ENCODE measurements at regions not wholly inside any gene's neighbourhood (a gene's known extent, or its start where the extent isn't known, plus 50 kb on each side); places are given as distances from the start of the nearest gene placed in this dataset.

DNA sequence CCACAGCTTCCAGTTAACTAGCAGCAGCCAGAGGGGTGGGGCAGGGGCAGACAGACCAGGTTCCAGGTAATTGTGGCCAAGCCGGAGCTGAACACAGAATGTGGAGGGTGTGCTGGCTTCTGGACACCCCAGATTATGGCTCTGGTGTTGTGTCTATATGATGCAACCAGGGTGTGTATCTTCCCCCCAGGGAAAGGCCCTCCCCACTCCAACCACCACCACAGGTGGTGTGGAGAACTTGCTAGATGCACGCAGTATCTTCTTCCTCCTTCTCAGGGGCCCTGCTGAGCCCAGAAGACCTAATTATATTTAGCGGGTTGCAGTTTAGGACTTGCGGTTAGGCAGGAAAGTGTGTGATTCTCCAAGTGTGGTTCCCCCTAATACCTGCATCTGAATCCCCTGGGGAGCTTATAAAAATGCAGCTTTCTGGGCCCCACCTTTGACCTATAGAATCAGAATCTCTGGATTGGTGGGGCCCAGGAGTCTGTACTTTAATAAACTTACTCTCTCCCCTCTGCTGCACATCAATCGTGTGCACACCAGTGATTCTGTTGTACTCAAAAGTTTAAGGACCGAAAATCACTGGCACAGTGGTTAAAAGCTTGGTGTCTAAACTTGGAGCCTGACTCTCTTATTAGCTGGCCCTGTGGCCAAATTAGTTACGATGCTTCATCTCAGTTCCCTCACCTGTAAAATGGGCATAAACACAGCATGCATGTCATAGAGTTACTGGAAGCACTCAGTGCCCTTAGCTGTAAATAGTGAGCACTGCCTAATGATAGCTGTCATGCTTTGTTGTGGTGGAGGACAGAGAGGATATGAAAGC lies 379.1 kb upstream of the PROK2 start:
- Histone ChIP-seq H3K23me2 (ENCODE audit: low read depth, low read length) (no peaks in the 10 kb centered on the region), H2BK20ac (ENCODE audit: low read length) (no peak overlapping the region), H3K4me1 (replicated peaks in 1 of 4; ENCODE audit: control insufficient read depth in 3 of 4, insufficient read depth in 4 of 4, low read length in 3 of 4) (no peaks in the 10 kb centered on the region), H4K5ac (ENCODE audit: insufficient read length, low read depth, low read length) (no peak overlapping the region), H3K56ac (replicated peaks; ENCODE audit: insufficient read length, low read depth, low read length) (no peak overlapping the region), H4K20me1 (replicated peaks in 1 of 2; ENCODE audit: control insufficient read depth in 1 of 2, insufficient read depth in 2 of 2, low read length in 2 of 2) (no peaks in the 10 kb centered on the region), H3K27me3 (replicated peaks in 1 of 4; ENCODE audit: control insufficient read depth in 3 of 4, extremely low read depth in 1 of 4, insufficient read depth in 3 of 4, low read length in 3 of 4) (no peaks in the 10 kb centered on the region; a peak in 1 of 7 replicates), H3K4ac (replicated peaks; ENCODE audit: insufficient read length, low read depth, low read length) (no peak overlapping the region), H3K36me3 (ENCODE audit: control insufficient read depth in 2 of 4, insufficient read depth in 4 of 4, low read length in 3 of 4) (no peaks in the 10 kb centered on the region), H3K27ac (ENCODE audit: low read depth, low read length) (no peak overlapping the region), H2AK5ac (ENCODE audit: low read depth, low read length) (no peak overlapping the region), H4K91ac (replicated peaks; ENCODE audit: insufficient read length, low read length) (no peak overlapping the region), H3K4me3 (ENCODE audit: extremely low read depth in 1 of 4, insufficient read depth in 2 of 4, low read depth in 3 of 4, low read length in 4 of 4) (no peak overlapping the region), H2AFZ (ENCODE audit: low read length) (no peak overlapping the region; the same call in 1 of the 2 replicates), H4K8ac (ENCODE audit: extremely low read depth, insufficient read depth, low read length) (no peak overlapping the region), H3K4me2 (ENCODE audit: insufficient read depth in 1 of 2, low read depth in 2 of 2, low read length in 2 of 2) (no peak overlapping the region), H3K9ac (replicated peaks in 1 of 4; ENCODE audit: extremely low read depth in 1 of 4, low read depth in 3 of 4, low read length in 3 of 4) (no peak overlapping the region), H2BK12ac (ENCODE audit: low read depth, low read length) (no peak overlapping the region), H2BK5ac (ENCODE audit: low read depth, low read length) (no peak overlapping the region), H3K79me1 (ENCODE audit: low read depth, low read length) (no peaks in the 10 kb centered on the region), H3K9me3 (ENCODE audit: insufficient read depth in 2 of 2, low read depth in 1 of 2, low read length in 1 of 2) (no peaks in the 10 kb centered on the region), H3K14ac (ENCODE audit: insufficient read length) (no peak overlapping the region), H2BK120ac (replicated peaks; ENCODE audit: low read depth, low read length) (no peak overlapping the region), H3K18ac (ENCODE audit: extremely low read depth, low read length) (no peak overlapping the region), H3K23ac (ENCODE audit: insufficient read length) (no peak overlapping the region), H2BK15ac (ENCODE audit: low read length) (no peak overlapping the region), H3K79me2 (ENCODE audit: control insufficient read depth in 1 of 2, insufficient read depth in 2 of 2, low read length in 2 of 2) (no peaks in the 10 kb centered on the region)
- FAIRE-seq (no peak), DNase-seq (ENCODE audit: low read depth in 1 of 2, low spot score in 2 of 2) (no peak)
- ChIA-PET CTCF (ENCODE audit: partially characterized antibody) (interaction anchor here (1.4 kb wide), 1 partner anchor 14 kb away, joined by 3 read pairs; no protein-coding TSS in a partner anchor), POLR2A (ENCODE audit: partially characterized antibody) (no interaction called here)
- WGBS, 2 experiments (ENCODE audit: extremely low coverage in 1 of 2, insufficient coverage in 1 of 2, insufficient read length in 1 of 2, insufficient replicate concordance in 2 of 2, low coverage in 1 of 2, low lambda C conversion rate in 2 of 2, missing lambda C conversion rate in 1 of 2), result 89% methylated on average over 7 of the region's 7 CpGs; no CpG with 5 or more reads in 1 of the 2 experiments
- TF ChIP-seq RBBP5 (IDR thresholded peaks at IDR 0.05; ENCODE audit: borderline replicate concordance, low read depth, low read length), result no peak
- no peak for TF ChIP-seq HDAC6 (IDR thresholded peaks at IDR 0.05; ENCODE audit: low read depth, low read length)
- TF ChIP-seq HDAC2 (IDR thresholded peaks at IDR 0.05; ENCODE audit: borderline replicate concordance in 1 of 2, low read depth in 2 of 2, low read length in 2 of 2), result no peak
- no peak for TF ChIP-seq TBP (IDR thresholded peaks at IDR 0.05; ENCODE audit: low read depth, low read length)
- no peak for TF ChIP-seq PHF8 (conservative IDR thresholded peaks at IDR 0.05; ENCODE audit: low read depth, low read length)
- TF ChIP-seq KDM1A (IDR thresholded peaks at IDR 0.05; ENCODE audit: borderline replicate concordance, low read length), result no peak
- no peak for TF ChIP-seq BACH1 (IDR thresholded peaks at IDR 0.05; ENCODE audit: low read length)
- TF ChIP-seq GABPA (IDR thresholded peaks at IDR 0.05; ENCODE audit: borderline replicate concordance, insufficient read depth, low read length), result no peak
- TF ChIP-seq RFX5 (IDR thresholded peaks at IDR 0.05; ENCODE audit: borderline replicate concordance, low read depth, low read length), result no peak
- no peak for TF ChIP-seq NRF1 (IDR thresholded peaks at IDR 0.05; ENCODE audit: low read depth, low read length)
- TF ChIP-seq EP300 (IDR thresholded peaks at IDR 0.05; ENCODE audit: borderline replicate concordance in 1 of 2, low read depth in 2 of 2, low read length in 2 of 2), result no peak
- no peak for TF ChIP-seq EGR1 (IDR thresholded peaks at IDR 0.05; ENCODE audit: borderline replicate concordance, low read depth, low read length)
- no peak for TF ChIP-seq TCF12 (IDR thresholded peaks at IDR 0.05; ENCODE audit: low read depth, low read length)

Data from H1 (cell line).